Hematopoietic multipotent progenitor cell treated with erythropoietin and hydrocortisone succinate and interleukin-3 and kit ligand, for 17 days (in vitro differentiated cells): ENCODE measurements at regions not wholly inside any gene's neighbourhood (a gene's known extent, or its start where the extent isn't known, plus 50 kb on each side); places are given as distances from the start of the nearest gene placed in this dataset.
"Not testable (repeated sequence)": the region's sequence is repeated elsewhere in the genome, so short reads cannot be mapped to it uniquely, and the experiment has no call there.

ENCODE experiments used
- DNase-seq: peaks from one replicate; pipeline ENCODE4 v3.0.0-alpha.2; 2015; ENCODE audit warnings: low spot score

DNA sequence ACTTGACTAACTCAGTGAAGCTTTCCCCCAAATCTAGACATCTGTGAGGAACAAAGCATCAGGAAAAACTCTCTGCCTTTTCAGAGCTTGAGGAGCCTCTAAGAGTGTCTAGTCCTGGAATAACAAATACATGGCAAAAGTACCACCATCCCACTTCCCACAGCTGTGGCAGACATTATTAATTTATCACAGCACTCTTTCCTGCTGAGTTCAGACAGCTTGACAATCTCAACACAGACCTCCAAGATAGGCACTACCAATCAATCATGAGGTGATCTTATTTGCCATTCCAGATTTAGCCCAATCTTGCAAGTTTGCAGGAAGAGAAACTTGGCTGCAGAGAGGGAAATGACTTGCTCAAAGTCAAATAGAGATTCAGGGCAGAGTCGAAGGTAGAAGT is 202.8 kb downstream of the MN1 start:
- DNase-seq = no peak

DNA sequence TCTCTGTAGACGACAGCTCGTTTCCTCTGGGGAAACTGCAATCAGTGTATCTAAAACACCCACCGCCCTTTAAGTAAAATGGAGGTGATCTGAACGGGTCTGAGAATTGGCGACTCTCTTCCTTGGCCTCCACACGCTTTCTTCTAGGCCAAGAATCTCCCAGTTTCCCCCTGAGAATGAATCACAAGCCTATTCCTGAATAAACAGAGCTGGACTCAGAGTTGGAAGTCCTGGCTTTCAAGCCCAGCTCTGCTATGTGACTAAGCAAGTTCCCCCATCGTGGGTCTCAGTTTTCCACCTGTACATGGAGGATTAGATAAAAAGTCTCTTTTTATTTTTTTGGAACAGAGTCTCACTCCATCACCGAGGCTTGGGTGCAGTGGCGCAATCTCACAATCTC is 200.4 kb downstream of the MN1 start:
- DNase-seq = no peak

DNA sequence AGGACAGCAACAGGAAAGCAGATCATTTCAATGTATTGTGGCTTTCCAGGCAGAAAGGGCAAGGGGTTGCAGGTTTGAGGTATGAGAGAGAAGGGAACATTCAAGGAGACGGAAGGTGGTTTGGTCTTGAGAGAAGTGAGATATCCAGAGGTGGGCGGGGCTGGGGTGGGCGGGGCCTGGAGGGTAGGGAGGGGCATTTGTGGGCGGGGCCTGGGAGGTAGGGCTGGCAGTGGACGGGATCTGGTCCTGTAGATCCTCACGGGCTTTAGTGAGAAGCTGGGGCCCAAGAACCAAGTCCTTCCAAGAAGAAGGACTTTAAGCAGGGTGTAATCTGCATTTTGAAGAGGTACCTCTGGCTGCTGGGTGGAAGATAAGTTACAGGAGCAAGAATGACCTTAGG is 199.2 kb downstream of the MN1 start:
- no peak for DNase-seq

DNA sequence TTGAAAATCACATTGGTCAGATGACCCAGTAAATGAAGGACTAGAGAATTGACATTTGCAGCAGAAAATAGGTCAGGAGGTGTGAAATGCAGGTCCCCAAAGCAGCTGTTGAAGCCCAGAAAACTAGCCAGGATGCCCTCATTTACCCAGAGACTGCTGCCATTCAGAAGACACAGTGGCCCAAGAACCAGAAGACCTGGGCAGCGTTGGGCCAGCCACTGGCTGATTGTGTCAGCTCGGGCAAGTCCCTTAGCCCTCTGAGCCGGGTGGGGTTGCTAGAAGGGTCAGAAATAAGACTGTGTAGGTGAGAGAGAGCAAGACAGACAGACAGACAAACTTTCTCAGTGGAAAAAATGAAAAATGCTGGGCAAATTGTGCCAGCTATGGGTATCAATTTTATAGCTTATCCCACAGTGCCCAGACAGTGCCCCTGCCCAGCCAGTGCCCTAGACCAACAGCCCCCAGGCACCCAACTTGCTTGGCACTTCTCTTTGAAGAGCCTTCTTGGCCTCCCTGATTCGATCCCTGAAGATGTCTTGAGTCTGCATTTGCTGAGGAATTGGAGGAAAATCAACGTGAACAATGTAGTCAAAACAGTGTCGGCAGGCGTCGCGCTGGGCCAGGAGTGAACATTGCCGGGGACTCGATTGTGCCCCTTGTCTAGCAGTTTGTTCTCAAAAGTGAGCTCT is 198.3 kb downstream of the MN1 start:
- no peak for DNase-seq

DNA sequence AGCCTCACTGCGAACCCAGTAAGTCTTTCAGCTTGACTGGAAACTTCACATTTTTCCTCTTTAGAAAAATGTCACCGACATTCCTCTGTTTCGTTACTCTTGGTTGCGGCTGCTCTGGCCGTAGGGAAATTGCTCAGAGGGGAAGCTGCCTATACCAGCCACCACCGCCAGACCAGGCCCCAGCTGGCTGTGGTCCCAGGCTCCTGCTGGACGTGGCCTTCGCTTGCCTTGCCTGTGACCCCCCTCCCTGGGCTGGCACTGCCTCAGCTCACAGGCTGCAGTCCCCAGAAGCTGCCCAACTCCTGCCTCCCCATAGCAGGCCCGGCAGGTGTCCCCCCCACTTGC is 197.8 kb downstream of the MN1 start:
- DNase-seq = no peak

DNA sequence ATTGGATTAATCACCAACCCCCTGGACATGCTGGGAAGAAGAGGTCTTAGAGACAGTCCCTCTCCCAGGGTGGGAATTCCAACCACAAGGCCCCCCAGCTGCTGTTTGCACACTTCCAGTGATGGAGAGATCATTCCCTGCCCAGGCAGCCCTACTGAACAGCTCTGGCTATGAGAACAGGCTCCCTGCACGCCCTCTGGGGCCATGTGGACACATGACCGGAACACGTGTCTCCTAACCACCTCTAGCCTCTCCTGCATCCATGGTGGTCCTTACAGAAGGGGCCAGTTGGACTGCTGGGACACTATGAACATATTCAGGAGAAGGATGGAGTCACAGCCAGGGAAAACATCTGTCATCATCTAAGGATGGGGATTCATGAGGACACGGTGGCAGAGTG is 196.2 kb downstream of the MN1 start:
- DNase-seq = no peak

DNA sequence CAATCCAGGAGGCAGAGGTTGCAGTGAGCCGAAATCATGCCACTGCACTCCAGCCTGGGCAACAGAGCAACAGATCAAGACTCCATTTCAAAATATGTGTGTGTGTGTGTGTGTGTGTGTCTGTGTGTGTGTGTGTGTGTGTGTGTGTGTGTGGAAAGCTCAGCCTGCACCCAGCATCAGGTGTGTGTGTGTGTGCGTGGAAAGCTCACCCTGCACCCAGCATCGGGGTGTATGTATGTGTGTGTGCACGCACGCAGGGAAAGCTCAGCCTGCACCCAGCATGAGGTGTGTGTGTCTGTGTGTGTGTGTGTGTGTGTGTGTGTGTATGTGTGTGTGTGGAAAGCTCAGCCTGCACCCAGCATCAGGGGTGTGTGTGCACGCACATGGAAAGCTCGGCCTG is 193.8 kb downstream of the MN1 start:
- not testable (repeated sequence) for DNase-seq

DNA sequence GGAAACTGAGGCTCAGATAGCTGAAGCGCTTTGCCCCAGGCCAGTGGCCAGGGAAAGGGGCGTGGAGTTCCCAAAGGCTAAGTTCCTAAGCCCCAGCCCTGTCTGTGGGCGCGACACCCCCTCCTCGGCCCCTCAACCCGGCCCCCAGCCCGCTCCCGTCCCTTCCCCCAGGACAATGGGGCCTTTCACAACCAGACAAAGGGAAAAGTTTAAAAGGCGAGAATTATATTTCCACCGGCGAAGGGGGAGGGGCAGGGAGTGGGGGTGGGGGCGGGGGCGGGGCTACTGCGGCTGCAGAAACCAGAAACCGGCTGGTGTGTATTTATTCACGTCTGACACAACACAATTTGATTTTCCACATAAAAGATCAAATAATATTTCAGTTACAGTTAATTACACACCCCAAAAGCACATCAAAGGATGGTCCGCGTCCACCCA is 192.1 kb downstream of the MN1 start:
- no peak for DNase-seq

DNA sequence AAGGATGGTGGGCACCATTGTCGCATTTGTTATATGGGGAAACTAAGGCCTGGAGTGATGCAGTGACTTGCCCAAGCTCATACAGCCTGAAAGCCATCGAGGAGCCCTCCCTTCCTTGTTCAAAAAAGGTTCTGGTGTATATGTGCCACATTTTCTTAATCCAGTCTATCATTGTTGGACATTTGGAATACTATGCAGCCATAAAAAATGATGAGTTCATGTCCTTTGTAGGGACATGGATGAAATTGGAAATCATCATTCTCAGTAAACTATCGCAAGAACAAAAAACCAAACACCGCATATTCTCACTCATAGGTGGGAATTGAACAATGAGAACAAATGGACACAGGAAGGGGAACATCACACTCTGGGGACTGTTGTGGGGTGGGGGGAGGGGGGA is 191.4 kb downstream of the MN1 start:
- not testable (repeated sequence) for DNase-seq

DNA sequence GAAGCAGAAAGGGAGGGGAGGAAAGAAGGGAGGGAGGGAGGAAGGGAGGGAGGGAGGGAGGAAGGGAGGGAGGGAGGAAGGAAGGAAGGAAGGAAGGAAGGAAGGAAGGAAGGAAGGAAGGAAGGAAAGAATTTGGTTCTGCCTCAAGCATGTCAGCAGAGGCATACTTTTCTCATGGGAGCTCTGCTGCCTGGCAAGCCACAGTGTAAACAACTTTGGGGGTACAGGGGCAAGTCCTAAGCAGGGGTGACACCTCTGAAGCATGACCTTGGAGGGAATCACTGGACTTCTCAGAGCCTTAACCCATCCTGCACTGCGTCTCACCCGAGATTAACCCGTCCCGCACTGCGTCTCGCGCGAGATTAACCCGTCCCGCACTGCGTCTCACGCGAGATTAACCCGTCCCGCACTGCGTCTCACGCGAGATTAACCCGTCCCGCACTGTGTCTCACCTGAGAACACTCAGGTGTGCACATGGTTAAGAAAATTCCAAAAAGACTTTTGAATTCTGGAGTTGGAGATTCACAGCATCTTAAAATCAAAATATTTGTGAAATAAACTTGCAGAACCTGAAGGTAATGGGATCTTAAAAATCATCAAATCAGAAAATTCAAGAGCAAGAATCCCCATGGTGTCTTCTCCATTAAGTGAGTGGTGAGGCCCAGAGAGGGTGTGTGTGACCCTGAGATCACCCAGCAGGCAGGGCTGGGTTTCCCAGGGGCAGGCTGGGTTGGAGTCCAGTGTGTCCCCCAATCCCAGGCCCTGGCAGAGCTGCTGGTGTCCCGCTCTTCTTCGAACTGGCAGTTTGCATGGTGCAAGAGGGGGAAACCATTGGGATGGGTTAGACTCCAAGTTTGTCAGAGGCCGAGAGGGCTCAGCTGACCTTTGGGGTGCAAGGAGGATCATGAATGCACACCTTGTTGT is 190.4 kb downstream of the MN1 start:
- no peak for DNase-seq

DNA sequence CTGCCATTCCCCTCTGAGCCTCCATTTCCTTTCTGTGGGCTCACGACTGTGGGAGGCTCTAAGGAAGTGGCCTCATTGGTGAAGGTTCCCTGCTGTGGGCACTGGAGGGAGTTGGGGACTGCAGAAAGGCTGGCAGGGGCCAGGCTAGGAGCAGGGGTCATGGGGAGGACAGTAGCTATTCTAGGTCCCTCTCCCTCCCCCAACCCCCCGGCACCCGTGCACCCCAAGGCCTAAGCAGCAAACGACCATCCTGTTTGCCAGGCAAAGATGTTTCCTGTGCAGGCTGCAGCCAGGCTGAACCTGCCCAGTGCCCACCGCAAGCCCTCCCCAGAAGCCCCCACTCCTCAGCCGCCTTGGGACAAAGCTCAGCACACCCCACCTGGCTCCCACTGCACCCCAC is 189.4 kb downstream of the MN1 start:
- no peak for DNase-seq

DNA sequence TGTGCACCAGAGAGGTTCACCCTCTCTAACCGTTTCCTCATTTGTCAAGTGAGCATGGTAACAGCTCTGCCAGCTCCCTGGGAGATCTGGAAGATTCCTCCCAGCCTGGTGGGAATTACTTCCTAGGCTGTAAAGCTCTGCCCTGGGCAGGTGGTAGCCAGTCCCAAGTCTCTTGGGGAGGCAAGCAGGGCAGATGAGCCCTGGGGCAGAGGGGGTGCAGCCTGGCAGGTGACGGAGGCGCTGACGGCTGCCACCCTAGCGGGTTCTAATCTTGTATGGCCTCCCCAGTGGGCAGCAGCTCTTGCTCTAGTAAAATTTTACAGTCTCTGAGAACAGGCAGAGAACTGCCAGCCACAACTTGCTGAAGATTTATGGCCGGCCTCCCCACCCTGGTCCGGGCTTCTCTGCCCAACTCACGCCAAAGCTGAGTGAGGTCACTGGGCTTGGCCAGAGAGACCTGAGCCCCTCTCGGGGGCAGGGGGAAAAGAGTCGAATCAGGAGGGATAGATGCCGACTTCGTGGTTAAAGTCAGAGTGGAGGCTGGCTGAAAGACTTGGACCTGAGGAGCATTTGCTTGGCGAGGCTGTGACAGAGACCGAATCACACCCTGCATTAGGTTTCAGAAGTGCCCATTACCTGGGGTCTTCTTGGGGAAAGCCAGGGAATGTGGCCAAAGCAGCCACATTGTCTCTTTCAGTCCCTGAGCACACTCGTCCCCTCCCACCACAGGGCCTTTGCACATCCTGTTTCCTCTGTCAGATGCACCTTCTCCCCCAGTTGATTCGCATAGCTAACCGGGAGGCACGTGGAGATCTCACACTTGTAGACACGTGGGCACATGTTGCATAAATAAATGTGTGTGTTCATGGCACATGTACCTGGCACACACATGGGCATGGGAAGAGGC is 188.2 kb downstream of the MN1 start:
- DNase-seq = no peak

DNA sequence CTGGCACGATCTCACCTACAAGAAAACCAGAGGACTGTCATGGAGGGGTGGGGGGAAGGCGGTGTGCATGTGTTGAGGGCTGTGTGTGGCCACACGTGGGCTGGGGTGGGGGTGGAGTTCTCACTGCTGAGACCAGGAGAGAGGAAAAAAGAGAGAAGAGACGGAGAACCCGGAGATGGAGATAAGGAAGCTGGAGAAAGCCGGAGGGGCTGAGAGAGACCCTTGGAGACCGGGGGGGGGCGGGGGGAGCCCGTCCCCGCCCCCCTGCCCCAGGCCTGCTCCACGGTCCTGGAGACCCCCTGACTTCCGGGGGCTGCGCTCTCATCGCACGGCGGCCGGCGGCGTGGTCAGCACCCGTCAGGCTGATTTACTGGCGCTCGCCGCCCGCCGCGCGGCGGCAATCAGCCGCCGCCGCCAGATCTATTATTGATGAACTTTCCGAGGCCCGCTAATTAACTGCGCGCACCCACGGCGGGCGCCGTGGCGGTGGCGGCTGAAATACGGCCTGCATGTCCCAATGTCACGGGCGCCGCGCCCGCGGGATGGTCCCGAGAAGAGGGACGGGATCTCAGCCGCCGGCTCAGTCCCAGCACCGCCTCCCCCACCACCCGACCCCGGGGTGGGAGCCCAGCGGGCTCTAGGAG is 187.4 kb downstream of the MN1 start:
- DNase-seq = no peak

DNA sequence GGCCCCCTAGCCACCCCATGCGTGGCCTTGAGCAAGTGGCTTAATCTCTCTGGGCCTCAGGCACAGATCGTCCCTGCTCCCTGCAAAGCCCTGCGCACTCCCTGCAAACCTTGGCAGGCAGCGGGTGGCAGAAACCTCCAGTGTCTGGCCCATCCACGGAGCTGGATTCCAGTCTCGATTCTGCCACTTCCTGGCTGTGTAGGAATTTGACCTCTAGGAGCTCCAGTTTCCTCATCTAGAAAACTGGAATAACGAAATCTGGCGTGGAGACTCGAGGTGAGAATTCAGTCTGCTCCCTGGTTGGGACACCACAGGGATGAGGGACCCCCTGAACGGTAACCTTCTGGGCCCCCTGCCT is 186.9 kb downstream of the MN1 start:
- DNase-seq = no peak

DNA sequence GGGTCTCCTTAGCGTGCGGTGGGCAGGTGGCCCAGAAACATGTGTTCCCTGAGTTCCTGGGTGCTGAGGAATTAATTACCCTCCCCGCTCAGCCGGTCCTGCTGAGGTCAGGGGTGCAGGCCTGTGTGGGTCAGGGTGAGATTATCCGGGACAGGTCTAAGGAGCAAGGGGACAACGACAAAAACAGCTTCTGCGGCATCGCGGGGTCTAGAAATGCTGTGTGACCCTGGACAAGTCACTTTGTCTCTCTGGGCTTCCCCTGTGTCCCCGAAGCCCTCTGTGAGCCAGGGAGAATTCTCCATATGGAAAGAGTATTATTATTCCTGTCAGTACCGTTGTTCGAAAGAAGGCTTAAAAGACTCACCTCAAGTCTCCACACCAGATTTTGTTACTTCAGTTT is 186.1 kb downstream of the MN1 start:
- no peak for DNase-seq

DNA sequence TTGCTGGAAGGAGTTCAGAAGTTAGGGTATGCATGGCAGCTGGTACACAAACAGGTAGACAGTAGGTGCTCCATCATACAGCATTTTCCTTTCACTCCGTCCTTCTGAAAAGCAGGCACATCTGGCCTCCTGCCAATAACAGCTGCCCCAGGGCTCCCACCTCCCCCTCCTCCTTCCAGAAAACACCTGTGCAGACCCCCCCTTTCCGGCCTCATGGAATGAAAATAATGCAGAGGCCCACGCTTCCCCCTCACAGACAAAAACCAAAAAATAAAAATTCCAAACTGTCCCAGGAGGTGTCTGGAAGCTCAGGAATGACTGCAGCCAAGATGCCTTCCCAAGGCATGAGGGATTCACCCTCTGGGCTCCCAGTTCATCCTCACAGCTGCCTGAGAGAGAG is 185.5 kb downstream of the MN1 start:
- no peak for DNase-seq

DNA sequence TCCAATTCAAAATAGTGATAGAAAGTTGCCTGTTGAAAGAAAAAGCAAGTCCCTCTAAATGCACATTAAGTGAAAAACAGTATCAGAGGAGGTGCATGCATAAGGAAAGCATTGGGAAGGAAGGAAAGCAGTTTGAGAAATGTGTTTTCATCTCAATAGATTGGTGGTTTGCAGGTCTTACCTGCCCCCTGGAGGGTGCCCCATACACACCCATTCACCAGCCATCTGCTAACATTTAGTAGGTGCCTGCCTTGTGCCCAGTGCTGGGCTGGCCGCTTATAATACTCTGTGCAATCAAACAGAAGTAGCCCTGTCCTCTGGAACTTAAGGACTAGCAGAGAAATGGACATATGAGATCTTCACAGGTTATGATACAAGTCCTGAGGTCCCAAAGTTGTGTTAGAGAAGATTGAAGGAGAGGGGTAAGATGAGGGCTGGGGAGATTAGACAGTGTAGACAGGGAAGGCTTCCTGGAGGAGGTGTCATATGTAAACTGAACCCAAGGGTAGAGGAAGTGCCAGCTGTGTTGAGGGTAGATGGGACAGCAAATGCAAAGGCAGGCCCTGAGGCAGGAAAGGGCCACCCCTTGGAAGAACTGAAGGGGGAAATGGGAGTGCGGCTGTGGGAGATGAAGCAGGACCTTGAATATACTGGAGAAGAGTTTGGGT is 184.2 kb downstream of the MN1 start:
- DNase-seq = no peak

DNA sequence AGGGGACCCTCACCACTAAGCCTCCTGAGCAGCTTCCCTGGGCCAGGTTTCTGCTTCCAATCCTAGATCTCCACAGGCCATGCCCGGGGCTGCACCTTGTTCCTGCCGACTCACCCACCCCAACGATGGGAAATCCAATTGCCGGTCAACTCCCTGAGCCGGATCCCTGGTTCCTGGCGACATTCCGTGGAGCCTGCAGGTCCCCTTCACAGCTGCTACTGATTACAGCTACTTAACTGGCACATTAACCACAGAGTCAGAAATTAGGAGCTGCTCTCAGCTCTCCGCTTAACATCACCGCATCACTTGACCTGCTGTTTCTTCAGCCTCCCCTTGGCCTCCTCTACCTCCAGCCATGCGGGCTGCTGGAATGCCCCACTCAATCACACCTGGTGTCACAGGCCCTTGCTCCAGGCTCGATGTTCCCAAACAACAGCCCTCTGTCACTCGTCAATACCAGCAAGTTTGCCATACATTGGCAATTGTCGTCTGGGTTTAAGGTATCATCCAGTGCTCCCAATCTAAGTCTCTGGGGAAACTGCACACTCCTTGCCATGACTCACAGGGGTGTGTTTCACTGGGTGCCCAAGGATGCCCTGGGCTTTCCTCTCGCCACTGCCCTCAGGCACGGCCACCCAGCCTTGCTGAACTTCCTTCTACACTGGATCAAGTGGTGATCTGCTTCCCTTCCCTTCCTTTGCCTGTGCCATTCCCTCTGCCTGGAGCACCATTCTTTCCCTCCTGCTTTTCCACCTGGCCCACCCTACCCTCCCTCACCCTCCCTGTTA is 181.0 kb downstream of the MN1 start:
- no peak for DNase-seq

DNA sequence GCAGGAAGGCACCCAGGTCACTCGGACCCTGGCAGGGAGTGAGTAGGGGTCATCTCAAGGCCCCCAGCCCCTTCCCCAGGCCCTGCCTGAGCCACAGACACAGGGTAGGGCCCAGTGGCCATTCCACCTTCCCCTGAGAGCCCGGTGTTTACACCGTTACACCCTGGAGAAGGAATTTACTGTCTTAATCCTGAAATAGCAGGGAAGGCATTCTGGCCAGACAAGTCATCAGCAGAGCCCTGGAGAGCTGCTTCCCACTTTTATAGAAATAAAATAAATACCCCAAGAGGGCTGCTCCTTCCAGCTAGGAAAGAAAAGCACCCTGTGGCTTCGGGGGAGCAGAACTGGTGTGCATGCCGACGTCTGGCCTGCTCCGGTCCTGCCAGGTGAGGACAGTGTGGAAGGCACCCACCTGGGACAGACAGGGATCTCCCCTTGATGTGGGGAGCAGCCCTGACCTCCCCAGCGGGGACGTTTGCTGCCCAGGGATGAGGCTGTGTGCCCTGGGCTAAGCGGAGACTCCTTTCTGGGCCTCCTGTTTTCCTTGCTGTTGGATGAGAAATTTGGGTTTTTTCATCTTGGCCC is 180.0 kb downstream of the MN1 start:
- no peak for DNase-seq

DNA sequence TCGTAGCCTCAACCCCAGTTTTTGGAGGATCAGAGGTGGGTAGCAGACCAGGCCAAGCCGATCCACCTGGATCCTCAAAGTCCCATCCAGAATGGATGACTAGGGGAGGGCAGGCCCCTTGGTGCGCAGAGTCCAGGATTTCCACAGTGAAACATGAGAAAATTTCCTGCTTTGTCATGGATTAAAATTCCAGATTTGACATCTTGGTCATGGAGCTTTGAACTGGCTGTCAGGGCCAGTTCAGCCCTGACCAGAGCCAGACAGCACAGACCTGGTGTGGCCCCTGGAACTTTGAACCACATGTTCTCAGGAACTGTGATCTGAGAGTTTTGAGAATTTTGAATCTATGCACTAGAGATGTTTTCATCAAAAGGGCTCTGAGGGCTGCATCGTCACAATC is 177.5 kb downstream of the MN1 start:
- DNase-seq = no peak
